NT2/D1 (cell line): ENCODE measurements at regions not wholly inside any gene's neighbourhood (a gene's known extent, or its start where the extent isn't known, plus 50 kb on each side); places are given as distances from the start of the nearest gene placed in this dataset.

Experiments
- YY1 ChIP-seq: IDR thresholded peaks from 2 replicates; pipeline ENCODE4 v1.6.1; 2011; ENCODE audit not compliant: insufficient read length, insufficient read depth
- ZNF274 ChIP-seq: IDR thresholded peaks from 2 replicates; pipeline ENCODE4 v1.6.1; 2011; ENCODE audit warnings: mild to moderate bottlenecking, low read depth, low read length

GRCh38 chr4:3710451-3711182 is 55.6 kb upstream of the ADRA2C start:
- TF ChIP-seq ZNF274 = no peak
- TF ChIP-seq YY1 = no peak
